GM08714 (cell line): ENCODE measurements at regions not wholly inside any gene's neighbourhood (a gene's known extent, or its start where the extent isn't known, plus 50 kb on each side); places are given as distances from the start of the nearest gene placed in this dataset.

Experiments used
- H3K4me3 ChIP-seq: fragments of 200-500 bp; sonication (Bioruptor generic); 2 replicates; pipeline ENCODE4 v1.5.1; 2014; ENCODE audit warnings: mild to moderate bottlenecking, low read length, inconsistent platforms
- ZNF274 ChIP-seq: IDR thresholded peaks from 2 replicates; pipeline ENCODE4 v1.6.1; 2012; ENCODE audit warnings: mild to moderate bottlenecking, low read depth, low read length

DNA sequence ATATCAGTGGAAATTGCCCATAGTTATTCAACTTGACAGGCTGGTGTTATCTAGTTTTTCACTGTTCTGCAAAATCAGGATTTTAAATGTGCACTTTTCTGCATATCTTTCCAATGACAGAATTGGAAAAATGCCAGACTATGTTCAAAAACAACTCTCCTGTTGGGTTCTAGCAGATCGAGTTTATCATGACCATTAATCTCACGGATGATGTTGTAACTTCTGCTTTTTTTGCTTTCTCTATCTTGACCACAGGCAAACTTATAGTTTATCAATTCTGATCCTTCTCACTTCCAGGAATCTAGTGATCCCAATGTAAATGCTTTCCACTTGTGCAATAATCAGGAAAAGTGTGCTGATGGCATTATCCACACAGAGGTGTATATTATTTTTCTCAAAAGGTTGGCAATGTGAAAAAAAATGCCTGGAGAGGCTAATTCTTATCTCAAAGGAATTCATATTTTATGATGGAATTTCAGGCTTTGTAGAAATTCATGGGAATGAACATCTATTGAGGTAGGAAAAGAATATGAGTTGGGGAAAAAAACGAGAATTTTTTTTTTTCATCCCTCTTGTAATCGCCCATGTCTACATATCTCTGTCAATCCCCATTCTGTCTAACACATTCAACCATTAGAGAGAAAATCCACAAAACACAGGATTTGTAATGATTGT is 73.6 kb upstream of the DAB2 start:
- no peak for TF ChIP-seq ZNF274
- no peak overlapping the region for H3K4me3 ChIP-seq

DNA sequence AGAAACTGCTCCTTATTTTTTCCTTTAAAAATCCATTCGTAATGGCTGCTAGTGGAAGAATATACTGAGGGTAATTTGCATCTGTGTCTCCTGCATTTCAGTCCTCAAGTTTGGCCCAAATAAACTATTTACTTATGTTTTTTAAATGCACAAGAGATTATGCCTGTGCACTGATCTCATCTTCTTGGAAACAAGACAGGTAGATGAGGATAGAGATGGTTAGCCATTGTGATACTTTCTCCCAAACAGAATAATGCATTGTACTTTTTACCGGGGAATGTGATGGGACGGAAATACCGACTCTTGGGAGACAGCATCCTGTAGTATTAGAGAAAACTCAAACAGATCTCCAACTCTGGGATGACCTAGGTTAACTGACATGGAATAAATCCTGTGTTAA is 72.5 kb upstream of the DAB2 start:
- no peak for TF ChIP-seq ZNF274
- no peak overlapping the region for H3K4me3 ChIP-seq

DNA sequence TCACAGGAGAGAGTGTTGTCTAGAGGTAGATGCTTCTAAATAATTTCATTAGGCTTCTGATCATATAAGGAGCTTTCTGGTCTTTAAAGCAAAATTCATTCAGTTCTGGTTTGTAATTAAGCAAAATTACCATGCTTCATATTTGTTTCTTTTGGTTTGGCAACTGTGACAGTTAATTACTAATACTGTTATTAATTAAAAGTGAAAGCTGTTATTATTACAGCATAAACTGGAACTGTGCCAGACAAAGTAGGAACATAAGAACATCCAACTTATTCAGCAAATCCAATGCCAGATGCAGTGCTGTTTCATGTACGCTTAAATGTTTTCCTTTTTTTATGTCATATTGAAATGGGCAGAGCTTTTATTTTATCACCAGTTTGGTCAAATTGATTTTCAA is 70.4 kb upstream of the DAB2 start:
- no peak overlapping the region for H3K4me3 ChIP-seq
- TF ChIP-seq ZNF274: no peak

DNA sequence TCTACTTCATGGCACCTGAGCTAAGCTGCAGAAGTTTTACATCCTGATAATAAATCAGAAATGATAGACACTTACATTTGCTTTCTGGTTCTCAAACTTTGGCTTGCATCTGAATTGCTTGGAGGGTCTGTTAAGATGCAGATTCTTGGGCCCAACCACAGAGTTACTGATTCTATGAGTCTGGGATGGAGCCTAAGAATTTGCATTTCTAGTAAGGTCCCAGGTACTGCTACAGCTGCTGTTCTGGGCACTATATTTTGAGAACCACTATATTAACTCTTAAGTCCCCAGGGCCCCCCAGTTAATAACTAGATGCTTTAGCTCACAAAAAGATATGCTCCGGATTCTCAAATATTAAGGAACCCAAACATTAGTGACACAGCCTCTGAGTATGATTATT is 69.8 kb upstream of the DAB2 start:
- TF ChIP-seq ZNF274: no peak
- H3K4me3 ChIP-seq: no peak overlapping the region; the same call in 1 of the 2 replicates

DNA sequence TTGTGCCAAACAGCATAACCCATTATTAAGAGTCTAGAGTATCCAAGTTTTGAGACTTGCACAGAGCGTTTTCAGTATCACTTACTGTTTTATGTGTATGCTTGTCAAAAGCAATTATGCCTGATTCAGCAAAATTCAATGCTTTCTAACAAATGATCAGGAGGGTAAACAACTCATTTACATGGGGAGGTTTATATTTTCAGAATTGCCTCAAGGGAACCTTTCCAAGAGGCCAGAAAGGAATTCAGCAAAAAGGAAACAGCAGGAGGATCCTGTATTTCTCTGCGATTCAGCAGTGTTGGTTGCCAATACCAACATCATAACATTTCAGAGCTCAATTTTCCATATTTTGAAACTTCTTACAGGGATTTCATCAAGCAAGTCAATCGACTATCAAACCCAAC is 69.3 kb upstream of the DAB2 start:
- H3K4me3 ChIP-seq: no peak overlapping the region; the same call in 1 of the 2 replicates
- no peak for TF ChIP-seq ZNF274

DNA sequence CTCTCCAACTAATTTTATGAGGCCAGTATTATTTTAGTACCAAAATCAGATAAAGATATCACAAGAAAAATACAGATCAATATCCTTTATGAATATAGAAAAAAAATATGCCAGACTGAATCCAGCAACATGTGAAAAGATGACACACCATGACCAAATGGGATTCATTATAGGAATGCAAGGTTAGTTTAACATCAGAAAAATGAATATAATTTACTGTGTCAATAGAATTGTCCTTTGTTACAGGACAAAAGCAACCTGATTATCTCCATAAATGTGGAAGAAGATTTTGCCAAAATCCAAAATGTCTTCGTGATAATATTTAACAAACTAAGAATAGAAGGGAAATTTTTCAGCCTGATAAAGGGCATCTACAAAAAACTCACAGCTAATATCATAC is 66.4 kb upstream of the DAB2 start:
- no peak overlapping the region for H3K4me3 ChIP-seq
- no peak for TF ChIP-seq ZNF274

DNA sequence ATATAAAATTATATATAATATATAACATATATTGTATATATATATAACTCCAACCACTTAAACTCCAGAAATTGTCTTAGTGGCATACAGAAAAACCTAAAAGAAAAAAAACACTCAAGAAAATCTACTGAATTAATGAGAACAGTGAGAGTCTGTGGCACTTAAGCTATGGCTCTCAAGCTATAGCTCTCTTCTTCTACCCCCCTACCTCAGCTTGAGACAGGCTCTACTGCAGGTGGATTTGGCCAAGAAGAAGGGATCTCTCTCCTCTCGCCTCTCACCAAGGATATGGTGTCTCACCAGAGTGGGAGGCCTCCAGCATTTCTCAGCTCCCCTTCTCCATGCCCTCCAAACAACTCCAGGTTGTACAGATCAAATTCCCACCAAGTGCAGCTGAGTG is 64.5 kb upstream of the DAB2 start:
- no peak overlapping the region for H3K4me3 ChIP-seq
- no peak for TF ChIP-seq ZNF274

DNA sequence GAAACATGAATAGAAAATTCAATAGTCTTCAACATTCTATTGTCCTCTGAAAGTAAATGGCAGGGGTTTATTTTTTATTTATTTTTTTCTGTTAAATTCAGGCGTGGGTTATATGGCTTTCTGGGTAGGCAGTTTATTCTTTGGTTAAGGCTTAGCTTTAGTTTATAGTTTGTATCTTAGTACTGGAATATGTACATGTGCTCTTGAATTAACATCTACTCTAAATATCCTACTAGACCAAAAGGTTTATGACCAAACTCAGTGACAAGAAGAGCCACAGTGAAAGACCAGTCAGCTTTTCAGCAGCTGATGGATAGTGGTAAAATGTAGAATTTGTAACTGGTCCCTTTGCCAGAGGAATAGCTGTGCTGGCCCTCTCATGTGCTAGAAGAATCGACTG is 62.0 kb upstream of the DAB2 start:
- no peak for TF ChIP-seq ZNF274

DNA sequence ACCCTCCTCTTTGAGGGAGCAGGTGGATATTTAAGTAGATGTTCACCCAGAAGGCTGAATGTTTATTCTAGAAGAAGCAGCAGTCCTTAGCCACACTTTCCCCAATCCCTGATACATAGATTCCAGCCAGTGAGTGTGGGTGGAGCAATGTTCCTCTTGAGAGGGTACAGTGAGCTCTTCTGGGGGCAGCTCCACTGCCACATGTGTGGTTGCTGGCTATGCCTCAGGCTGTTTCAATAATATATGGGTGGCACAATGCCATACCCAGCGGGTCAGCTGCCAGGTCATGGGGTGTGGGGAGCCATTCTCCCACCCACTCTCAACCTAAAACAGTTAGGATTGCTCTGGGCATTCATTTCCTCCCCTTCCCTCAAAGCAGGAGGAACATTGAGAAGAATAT is 61.6 kb upstream of the DAB2 start:
- no peak overlapping the region for H3K4me3 ChIP-seq
- TF ChIP-seq ZNF274: no peak

More for the DNA sequence above, 62.0 kb upstream of the DAB2 start:
- H3K4me3 ChIP-seq: no peak overlapping the region

GRCh38 chr5:39485079-39485478 is 60.3 kb upstream of the DAB2 start:
- no peak for TF ChIP-seq ZNF274

GRCh38 chr5:39484673-39485072 is 59.9 kb upstream of the DAB2 start:
- TF ChIP-seq ZNF274: no peak
- no peak overlapping the region for H3K4me3 ChIP-seq

More at GRCh38 chr5:39485079-39485478, 60.3 kb upstream of the DAB2 start:
- no peak overlapping the region for H3K4me3 ChIP-seq

DNA sequence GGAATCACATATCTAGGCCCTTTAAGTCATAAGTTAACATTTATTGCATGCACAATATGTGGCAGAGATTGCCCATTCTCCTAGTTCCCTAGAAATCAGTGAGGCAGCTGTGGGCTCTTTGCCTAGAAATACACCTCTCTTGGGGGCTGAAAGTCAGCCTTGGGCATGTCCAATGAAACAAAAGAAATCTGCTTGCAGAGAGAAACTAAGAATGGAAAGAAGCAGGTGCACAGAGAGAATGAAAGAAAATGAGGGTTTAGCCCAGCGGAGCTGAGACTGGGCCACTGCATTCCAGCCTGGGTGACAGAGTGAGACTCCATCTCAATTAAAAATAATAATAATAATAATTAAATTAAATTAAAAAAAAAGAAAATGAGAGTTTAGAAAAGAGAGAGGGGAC is 57.3 kb upstream of the DAB2 start:
- H3K4me3 ChIP-seq: no peak overlapping the region
- TF ChIP-seq ZNF274: no peak

GRCh38 chr5:39479537-39479936 is 54.8 kb upstream of the DAB2 start:
- TF ChIP-seq ZNF274: no peak
- no peak overlapping the region for H3K4me3 ChIP-seq

GRCh38 chr5:39478863-39479262 is 54.1 kb upstream of the DAB2 start:
- no peak for TF ChIP-seq ZNF274
- no peak overlapping the region for H3K4me3 ChIP-seq

DNA sequence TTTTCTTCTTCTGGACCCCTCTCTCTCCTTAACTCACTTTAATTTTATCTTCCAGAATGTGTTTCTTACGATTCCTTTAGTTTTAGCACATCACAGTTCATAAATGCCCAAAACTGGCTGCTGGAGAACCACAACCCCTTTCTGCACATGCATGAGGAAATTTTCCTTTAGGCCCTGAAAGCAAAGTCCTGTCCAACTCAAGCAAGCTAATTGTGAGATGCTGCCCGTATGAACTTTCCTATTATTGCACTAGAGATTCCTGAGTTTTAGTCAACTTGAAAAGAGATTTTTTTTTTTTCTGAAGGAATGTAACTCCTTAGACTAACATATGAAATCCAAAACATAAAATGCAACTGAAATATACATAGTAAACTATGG is 52.1 kb upstream of the DAB2 start:
- TF ChIP-seq ZNF274: no peak
- H3K4me3 ChIP-seq: no peak overlapping the region

GRCh38 chr5:39475881-39476842 is 51.4 kb upstream of the DAB2 start:
- no peak overlapping the region for H3K4me3 ChIP-seq
- TF ChIP-seq ZNF274: no peak
